ENCODE measurements at regions not wholly inside any gene's neighbourhood (a gene's known extent, or its start where the extent isn't known, plus 50 kb on each side); places are given as distances from the start of the nearest gene placed in this dataset.

- H3K9me3 ChIP-seq (ENCODE audit: control insufficient read depth in 2 of 2, low read length in 2 of 2) = no peaks in the 10 kb centered on the region
- H3K4me3 ChIP-seq (ENCODE audit: low read length in 2 of 2) = no peak overlapping the region
- no peaks in the 10 kb centered on the region for H3K4me1 ChIP-seq (ENCODE audit: control insufficient read depth, insufficient read depth, low read length)
- H3K27me3 ChIP-seq (ENCODE audit: control insufficient read depth in 1 of 2, insufficient read depth in 2 of 2, low read length in 2 of 2) = no peaks in the 10 kb centered on the region
- no peak overlapping the region for H3K27ac ChIP-seq (ENCODE audit: low read length)
- no peak overlapping the region for H3K9ac ChIP-seq (ENCODE audit: low read length in 2 of 2)
- no peaks in the 10 kb centered on the region for H3K36me3 ChIP-seq (ENCODE audit: control insufficient read depth in 2 of 2, insufficient read depth in 2 of 2, low read length in 2 of 2)
Observed at GRCh38 chr6:12661432-12662089, 55.0 kb upstream of the PHACTR1 start.

Measured in stomach smooth muscle (tissue), 2 donors.